ENCODE measurements at regions not wholly inside any gene's neighbourhood (a gene's known extent, or its start where the extent isn't known, plus 50 kb on each side); places are given as distances from the start of the nearest gene placed in this dataset.

DNA sequence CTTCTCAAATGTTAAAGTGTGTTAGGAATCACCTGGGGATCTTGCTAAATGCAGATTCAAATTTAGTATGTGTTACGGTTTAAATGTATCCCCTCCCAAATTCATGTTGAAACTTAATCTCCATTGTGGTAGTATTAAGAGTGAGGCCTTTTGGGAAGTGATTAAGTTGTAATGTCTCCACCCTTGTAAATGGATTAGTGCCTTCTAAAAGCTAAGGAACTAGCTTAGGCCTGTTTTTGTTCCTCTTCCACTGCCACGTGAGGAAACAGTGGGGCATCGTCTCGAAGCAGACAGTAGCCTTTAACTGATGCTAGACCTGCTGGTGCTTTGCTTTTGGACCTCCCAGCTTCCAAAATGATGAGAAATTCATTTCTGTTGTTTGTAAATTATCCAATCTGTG lies 52.3 kb upstream of the SEMA3D start (continued):
- TF ChIP-seq NANOG (IDR thresholded peaks at IDR 0.05; ENCODE audit: insufficient read depth, low read depth, low read length, poor library complexity, severe bottlenecking): no peak
- TF ChIP-seq CHD2 (IDR thresholded peaks at IDR 0.05; ENCODE audit: low read length): no peak
- TF ChIP-seq GABPA (IDR thresholded peaks at IDR 0.05; ENCODE audit: borderline replicate concordance, insufficient read depth, low read length): no peak
- TF ChIP-seq, protein P1, sequence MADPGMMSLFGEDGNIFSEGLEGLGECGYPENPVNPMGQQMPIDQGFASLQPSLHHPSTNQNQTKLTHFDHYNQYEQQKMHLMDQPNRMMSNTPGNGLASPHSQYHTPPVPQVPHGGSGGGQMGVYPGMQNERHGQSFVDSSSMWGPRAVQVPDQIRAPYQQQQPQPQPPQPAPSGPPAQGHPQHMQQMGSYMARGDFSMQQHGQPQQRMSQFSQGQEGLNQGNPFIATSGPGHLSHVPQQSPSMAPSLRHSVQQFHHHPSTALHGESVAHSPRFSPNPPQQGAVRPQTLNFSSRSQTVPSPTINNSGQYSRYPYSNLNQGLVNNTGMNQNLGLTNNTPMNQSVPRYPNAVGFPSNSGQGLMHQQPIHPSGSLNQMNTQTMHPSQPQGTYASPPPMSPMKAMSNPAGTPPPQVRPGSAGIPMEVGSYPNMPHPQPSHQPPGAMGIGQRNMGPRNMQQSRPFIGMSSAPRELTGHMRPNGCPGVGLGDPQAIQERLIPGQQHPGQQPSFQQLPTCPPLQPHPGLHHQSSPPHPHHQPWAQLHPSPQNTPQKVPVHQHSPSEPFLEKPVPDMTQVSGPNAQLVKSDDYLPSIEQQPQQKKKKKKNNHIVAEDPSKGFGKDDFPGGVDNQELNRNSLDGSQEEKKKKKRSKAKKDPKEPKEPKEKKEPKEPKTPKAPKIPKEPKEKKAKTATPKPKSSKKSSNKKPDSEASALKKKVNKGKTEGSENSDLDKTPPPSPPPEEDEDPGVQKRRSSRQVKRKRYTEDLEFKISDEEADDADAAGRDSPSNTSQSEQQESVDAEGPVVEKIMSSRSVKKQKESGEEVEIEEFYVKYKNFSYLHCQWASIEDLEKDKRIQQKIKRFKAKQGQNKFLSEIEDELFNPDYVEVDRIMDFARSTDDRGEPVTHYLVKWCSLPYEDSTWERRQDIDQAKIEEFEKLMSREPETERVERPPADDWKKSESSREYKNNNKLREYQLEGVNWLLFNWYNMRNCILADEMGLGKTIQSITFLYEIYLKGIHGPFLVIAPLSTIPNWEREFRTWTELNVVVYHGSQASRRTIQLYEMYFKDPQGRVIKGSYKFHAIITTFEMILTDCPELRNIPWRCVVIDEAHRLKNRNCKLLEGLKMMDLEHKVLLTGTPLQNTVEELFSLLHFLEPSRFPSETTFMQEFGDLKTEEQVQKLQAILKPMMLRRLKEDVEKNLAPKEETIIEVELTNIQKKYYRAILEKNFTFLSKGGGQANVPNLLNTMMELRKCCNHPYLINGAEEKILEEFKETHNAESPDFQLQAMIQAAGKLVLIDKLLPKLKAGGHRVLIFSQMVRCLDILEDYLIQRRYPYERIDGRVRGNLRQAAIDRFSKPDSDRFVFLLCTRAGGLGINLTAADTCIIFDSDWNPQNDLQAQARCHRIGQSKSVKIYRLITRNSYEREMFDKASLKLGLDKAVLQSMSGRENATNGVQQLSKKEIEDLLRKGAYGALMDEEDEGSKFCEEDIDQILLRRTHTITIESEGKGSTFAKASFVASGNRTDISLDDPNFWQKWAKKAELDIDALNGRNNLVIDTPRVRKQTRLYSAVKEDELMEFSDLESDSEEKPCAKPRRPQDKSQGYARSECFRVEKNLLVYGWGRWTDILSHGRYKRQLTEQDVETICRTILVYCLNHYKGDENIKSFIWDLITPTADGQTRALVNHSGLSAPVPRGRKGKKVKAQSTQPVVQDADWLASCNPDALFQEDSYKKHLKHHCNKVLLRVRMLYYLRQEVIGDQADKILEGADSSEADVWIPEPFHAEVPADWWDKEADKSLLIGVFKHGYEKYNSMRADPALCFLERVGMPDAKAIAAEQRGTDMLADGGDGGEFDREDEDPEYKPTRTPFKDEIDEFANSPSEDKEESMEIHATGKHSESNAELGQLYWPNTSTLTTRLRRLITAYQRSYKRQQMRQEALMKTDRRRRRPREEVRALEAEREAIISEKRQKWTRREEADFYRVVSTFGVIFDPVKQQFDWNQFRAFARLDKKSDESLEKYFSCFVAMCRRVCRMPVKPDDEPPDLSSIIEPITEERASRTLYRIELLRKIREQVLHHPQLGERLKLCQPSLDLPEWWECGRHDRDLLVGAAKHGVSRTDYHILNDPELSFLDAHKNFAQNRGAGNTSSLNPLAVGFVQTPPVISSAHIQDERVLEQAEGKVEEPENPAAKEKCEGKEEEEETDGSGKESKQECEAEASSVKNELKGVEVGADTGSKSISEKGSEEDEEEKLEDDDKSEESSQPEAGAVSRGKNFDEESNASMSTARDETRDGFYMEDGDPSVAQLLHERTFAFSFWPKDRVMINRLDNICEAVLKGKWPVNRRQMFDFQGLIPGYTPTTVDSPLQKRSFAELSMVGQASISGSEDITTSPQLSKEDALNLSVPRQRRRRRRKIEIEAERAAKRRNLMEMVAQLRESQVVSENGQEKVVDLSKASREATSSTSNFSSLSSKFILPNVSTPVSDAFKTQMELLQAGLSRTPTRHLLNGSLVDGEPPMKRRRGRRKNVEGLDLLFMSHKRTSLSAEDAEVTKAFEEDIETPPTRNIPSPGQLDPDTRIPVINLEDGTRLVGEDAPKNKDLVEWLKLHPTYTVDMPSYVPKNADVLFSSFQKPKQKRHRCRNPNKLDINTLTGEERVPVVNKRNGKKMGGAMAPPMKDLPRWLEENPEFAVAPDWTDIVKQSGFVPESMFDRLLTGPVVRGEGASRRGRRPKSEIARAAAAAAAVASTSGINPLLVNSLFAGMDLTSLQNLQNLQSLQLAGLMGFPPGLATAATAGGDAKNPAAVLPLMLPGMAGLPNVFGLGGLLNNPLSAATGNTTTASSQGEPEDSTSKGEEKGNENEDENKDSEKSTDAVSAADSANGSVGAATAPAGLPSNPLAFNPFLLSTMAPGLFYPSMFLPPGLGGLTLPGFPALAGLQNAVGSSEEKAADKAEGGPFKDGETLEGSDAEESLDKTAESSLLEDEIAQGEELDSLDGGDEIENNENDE (IDR thresholded peaks at IDR 0.05; ENCODE audit: insufficient replicate concordance, low read length): no peak
- TF ChIP-seq SRF (IDR thresholded peaks at IDR 0.05; ENCODE audit: low read depth, low read length): no peak
- no peak for TF ChIP-seq ASH2L (IDR thresholded peaks at IDR 0.05; ENCODE audit: low read length)

All from H1 (cell line).